Renal cortex interstitium (tissue), 11 donors: ENCODE measurements at regions not wholly inside any gene's neighbourhood (a gene's known extent, or its start where the extent isn't known, plus 50 kb on each side); places are given as distances from the start of the nearest gene placed in this dataset.
A peak's percentile ranks its signal among the peaks of the same experiment; 100 is the strongest.
"Not testable (repeated sequence)": the region's sequence is repeated elsewhere in the genome, so short reads cannot be mapped to it uniquely, and the experiment has no call there.

ENCODE experiments used
- DNase-seq, 11 donors: peaks; one replicate each; pipeline ENCODE4 v3.0.0-alpha.2; 2013; ENCODE audit warnings: low read depth in 9 of 11, low spot score in 4 of 11; ENCODE audit errors: extremely low read depth in 1 of 11

GRCh38 chr4:120005527-120005926 is 61.1 kb downstream of the MAD2L1 start:
- DNase-seq: no peak

- no peak for DNase-seq
Measured at GRCh38 chr4:120005076-120005475, 61.6 kb downstream of the MAD2L1 start.

DNA sequence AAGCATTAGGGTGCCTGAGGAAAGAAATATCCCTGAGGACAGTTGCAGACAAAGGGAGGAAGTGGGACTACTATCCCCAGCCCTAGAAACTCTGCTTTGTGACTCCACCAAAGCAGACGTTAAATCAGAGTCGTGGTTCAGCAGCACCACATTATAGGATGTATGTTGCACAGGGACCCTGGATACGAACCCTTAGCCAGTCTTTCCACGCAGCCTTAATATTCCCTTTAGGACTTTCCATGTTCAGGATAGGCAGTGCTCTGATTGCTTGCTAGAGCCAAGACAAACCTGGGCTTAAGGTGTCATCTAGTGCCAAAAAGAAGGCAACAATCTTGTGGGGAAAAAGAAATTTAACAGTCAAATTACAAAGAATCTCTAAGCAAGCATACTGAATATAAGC is 62.6 kb downstream of the MAD2L1 start:
- no peak for DNase-seq

DNA sequence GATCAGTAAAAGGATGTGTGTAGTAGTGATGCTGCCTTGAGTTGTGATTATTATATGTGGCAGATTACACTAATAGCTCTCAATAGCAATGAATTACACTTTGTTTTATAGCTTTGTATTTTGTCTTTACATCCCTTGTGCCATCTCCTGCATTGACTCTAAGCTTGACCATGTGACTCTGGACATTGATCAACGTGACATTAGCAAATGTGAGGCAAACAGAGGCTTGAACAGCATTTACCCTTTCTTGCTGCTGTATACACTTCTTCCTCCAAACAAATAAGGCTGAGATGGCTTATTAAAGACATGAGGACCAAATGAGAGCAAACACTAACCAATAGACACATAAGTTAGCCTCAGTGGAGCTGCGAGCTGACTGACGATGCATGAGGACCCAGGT is 63.5 kb downstream of the MAD2L1 start:
- no peak for DNase-seq

DNA sequence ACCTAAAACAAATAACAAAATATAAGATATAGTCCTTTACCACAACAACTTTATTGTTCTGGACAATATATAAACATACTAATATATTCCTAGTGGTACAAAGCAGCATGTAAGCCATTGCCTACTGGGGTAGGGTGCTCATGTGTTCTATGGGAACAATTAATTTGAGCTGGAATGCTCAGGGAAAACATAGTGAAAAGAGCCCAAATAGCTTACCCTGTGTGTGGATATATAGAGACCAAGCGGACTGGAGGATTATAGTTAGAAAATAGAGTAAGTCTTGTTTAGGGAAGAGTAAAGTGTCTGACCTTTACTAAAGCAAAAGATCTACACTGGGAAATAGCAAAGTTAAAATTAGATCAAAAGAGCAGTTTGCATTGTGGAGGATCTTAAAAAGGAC is 64.8 kb downstream of the MAD2L1 start:
- DNase-seq: no peak

- DNase-seq: no peak
Measured at GRCh38 chr4:120000591-120001296, 65.9 kb downstream of the MAD2L1 start.

DNA sequence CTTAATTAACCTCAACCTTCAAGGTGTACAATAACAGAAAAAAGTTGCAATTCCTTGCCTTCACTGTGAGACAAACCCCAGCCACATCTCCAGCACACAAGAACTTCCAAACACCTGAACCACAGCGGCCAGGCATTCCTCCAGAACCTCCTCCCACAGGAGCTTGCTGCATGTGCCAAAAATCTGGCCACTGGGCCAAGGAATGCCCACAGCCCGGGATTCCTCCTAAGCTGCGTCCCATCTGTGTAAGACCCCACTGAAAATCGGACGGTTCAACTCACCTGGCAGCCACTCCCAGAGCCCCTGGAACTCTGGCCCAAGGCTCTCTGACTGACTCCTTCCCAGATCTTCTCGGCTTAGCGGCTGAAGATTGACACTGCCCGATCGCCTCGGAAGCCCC is 70.6 kb downstream of the MAD2L1 start:
- DNase-seq: not testable (repeated sequence)

DNA sequence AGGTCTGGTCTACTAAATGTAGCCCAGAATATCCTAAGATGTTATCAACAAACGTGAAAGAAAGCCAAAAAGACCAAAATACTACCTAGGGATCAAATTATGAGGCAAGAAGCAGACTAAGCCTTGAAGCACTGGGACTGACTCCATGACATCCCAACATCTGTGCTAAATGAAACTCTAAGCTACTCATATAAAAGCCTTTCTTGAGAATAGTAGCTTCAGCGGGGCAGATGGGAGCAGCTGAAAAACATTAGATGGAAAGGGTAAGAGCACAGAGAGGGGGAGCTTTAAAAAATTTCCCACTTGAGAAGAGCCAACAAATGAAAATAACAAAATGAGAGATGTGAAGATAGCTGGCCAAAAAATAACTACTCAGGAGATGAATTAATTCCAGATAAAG is 81.7 kb downstream of the MAD2L1 start:
- DNase-seq: no peak

- peak in 1 of 11 donors; percentile 29 for DNase-seq
Measured at GRCh38 chr4:119982756-119983155, 83.9 kb downstream of the MAD2L1 start.

GRCh38 chr4:119980456-119980855 is 86.2 kb downstream of the MAD2L1 start:
- DNase-seq: no peak

- no peak for DNase-seq
Measured at GRCh38 chr4:119977076-119977940, 89.3 kb downstream of the MAD2L1 start.

DNA sequence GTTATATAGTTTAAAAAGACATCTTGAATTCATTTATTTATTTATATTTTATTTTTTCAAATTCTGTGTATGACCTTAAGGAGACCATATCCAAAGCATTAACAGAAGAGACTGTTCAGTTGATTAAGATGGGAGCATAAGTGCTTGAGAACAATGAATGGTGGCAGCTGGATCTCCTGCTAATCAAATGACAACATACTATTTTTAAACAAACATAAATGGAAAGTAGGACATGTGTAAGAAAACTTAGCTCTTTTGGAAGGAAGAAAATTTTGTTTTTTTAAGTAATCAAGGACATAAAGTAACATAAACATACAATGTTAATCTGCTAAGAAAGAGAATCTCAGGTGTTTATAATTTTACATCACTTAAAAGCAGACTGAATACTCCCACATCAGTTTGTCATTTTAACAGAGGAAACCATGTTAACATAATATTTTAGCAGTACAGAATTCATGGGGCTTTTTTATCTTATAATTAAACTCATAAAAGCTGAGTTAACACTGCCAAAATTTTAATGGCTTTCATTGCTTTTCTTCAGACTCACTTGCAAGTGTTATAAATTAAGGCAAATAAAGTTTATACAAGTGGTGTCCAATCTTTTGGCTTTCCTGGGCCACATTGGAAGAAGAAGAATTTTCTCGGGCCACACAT is 95.1 kb downstream of the MAD2L1 start:
- peak in 3 of 11 donors; percentile 58 to 67 (median 67) for DNase-seq

- no peak for DNase-seq
Measured at GRCh38 chr4:119962631-119963030, 104.0 kb downstream of the MAD2L1 start.

DNA sequence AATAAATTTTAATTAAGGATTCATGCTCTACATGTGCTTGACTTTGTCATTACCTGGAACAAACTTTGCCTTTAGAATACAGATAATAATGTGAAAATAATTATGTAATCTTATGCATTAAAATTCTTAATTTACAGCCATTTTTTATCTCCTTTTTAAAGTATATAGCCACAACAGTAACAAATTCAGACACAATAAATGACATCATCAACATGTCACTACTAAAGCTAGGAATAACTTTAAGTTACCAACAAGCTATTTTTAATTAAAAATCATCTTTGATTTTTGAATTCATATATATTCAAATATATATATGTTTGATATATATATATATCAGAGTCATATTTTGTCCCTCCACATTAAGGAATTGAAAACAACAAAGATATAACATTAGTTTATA is 107.7 kb downstream of the MAD2L1 start:
- DNase-seq: no peak

DNA sequence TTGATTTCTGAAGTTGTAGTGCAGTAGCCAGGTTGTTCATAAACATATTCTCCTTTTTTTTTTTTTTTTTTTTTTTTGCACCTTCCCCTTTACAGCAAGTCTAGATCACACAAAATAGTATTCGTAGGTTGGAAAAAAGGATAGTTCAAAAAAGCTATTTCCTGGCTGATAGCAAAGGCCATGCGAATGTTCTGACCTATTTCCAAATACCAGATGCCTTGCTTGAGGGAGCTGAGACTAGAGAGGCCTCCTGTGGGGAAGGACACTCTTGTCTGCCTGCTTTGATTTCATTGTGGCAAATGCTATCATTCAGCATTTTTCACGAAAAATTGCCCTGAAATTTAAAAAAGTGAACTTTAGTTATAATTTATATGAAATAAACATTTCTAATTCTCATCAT is 111.4 kb downstream of the MAD2L1 start:
- no peak for DNase-seq

GRCh38 chr4:119954487-119954886 is 112.2 kb downstream of the MAD2L1 start:
- DNase-seq: not testable (repeated sequence)

- no peak for DNase-seq
Measured at GRCh38 chr4:119946359-119946758, 120.3 kb downstream of the MAD2L1 start.

- no peak for DNase-seq
Measured at GRCh38 chr4:119942806-119943205, 123.8 kb downstream of the MAD2L1 start.

DNA sequence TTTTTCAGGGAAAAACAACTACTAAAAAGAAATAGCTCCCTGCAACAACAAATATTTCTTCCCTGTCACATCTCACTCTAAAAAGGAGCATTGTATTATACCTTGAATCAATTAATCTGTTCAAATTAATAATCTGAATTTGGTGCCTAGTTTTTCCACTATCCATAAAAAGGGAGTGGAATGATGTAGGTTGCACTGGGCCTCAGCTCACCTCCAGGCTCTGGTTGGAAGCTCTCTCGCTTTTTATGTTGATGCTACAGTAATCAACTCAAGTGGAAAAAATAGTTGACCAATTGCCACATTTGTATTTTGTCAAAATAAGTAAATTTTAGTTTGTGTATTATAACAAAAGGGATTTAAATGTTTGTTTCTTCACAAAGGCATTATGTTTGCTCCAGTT is 126.1 kb downstream of the MAD2L1 start:
- no peak for DNase-seq
